HepG2 (cell line): ENCODE measurements at regions not wholly inside any gene's neighbourhood (a gene's known extent, or its start where the extent isn't known, plus 50 kb on each side); places are given as distances from the start of the nearest gene placed in this dataset.

ENCODE experiments used
- ATAC-seq: fragments of 200-7000 bp; cut with Tn5 transposase; 3 replicates; pipeline ENCODE4 v1.9.1; 2020; ENCODE audit warnings: mild to moderate bottlenecking, moderate library complexity
- BruUV-seq: library from RNA; stranded (reverse); fragments of 400-500 nt; replicated peaks from 2 replicates; lab custom pipeline; 2021; lab: Mats Ljungman, UMichigan
- CTCF ChIA-PET: fragments of 300-600 bp; formaldehyde crosslinking; extraction: SDS; loops from one replicate; lab custom pipeline; 2021; ENCODE audit warnings: low total read pairs, inconsistent platforms, low intra/inter-chr PET ratio; lab: Yijun Ruan, JAX
- POLR2A ChIA-PET: fragments of 350-600 bp; sonication (Branson Sonifier 250); formaldehyde crosslinking; loops from one replicate; lab custom pipeline; 2020; ENCODE audit warnings: antibody characterized with exemption, inconsistent platforms; lab: Yijun Ruan, JAX
- DNase-seq: peaks from one replicate; pipeline ENCODE4 v3.0.0-alpha.2; 2015; ENCODE audit warnings: low spot score
- FAIRE-seq: peaks from 3 replicates; lab custom pipeline; 2011; peaks lifted over from hg19 to GRCh38; lab: Jason Lieb, UNC
- H2AFZ ChIP-seq: one replicate; pipeline ENCODE4 v1.6.1; 2011; ENCODE audit warnings: low read length, inconsistent platforms
- H3K27ac ChIP-seq: fragments of 300-600 bp; 3 replicates; pipeline ENCODE4 v1.8.0; 2011; ENCODE audit warnings: mixed run types, mild to moderate bottlenecking, mixed read lengths, low read length, inconsistent platforms; ENCODE audit not compliant: insufficient read depth; ENCODE audit errors: extremely low read length
- H3K27me3 ChIP-seq, 2 experiments: fragments of 200-600 bp in 1 of 2; 2 replicates in 1 of 2; 3 replicates in 1 of 2; pipeline versions ENCODE4 v1.6.0 to v1.8.0; 2011; ENCODE audit warnings: low read length in 2 of 2, mild to moderate bottlenecking in 2 of 2, moderate library complexity in 2 of 2, inconsistent platforms in 1 of 2; ENCODE audit not compliant: insufficient read depth in 2 of 2, control insufficient read depth in 1 of 2
- H3K36me3 ChIP-seq, 2 experiments: fragments of 200-600 bp in 1 of 2; replicated peaks in 1 of 2; 2 replicates in 1 of 2; 3 replicates in 1 of 2; pipeline versions ENCODE4 v1.5.1 to v1.8.0; 2011; ENCODE audit warnings: low read length in 2 of 2, inconsistent platforms in 1 of 2; ENCODE audit not compliant: insufficient read depth in 2 of 2, control insufficient read depth in 1 of 2
- H3K4me1 ChIP-seq: 2 replicates; pipeline ENCODE4 v1.5.1; 2012; ENCODE audit warnings: low read length, inconsistent platforms; ENCODE audit not compliant: insufficient read depth
- H3K4me2 ChIP-seq: 2 replicates; pipeline ENCODE4 v1.6.0; 2011; ENCODE audit warnings: low read depth, low read length, inconsistent platforms
- H3K4me3 ChIP-seq, 3 experiments: fragments of 200-600 bp in 1 of 3; sonication (generic), shearing (Covaris generic) in 1 of 3; replicated peaks in 1 of 3; 2 replicates each; pipeline ENCODE4 v1.5.1; 2011 to 2016; ENCODE audit warnings: low read length in 3 of 3, inconsistent platforms in 2 of 3, low read depth in 2 of 3, mild to moderate bottlenecking in 2 of 3, control low read depth in 1 of 3, mixed read lengths in 1 of 3; ENCODE audit not compliant: insufficient read depth in 1 of 3
- H3K79me2 ChIP-seq: one replicate; pipeline ENCODE4 v1.6.1; 2011; ENCODE audit warnings: low read length, inconsistent platforms; ENCODE audit not compliant: insufficient read depth
- H3K9ac ChIP-seq: 2 replicates; pipeline ENCODE4 v1.6.0; 2011; ENCODE audit warnings: mild to moderate bottlenecking, low read depth, low read length, inconsistent platforms; ENCODE audit not compliant: insufficient read depth
- H3K9me3 ChIP-seq: 2 replicates; pipeline ENCODE4 v1.5.1; 2012; ENCODE audit warnings: mild to moderate bottlenecking, low read length
- H4K20me1 ChIP-seq: 2 replicates; pipeline ENCODE4 v1.6.0; 2011; ENCODE audit warnings: inconsistent platforms, mild to moderate bottlenecking, low read length, moderate library complexity; ENCODE audit not compliant: insufficient read depth
- ARNT2 ChIP-seq: sonication (generic); formaldehyde crosslinking; IDR thresholded peaks from 2 replicates; pipeline ENCODE4 v1.8.0; 2022; ENCODE audit warnings: mild to moderate bottlenecking, low read depth, missing genetic modification reagents, moderate library complexity
- CENPX ChIP-seq: sonication (generic); formaldehyde crosslinking; IDR thresholded peaks from 2 replicates; pipeline ENCODE4 v1.9.0; 2021; ENCODE audit warnings: mild to moderate bottlenecking, missing genetic modification reagents, moderate library complexity
- EEA1 ChIP-seq: sonication (generic); formaldehyde crosslinking; IDR thresholded peaks from 2 replicates; pipeline ENCODE4 v1.5.1; 2020; ENCODE audit warnings: mild to moderate bottlenecking, missing genetic modification reagents, borderline replicate concordance
- FUBP1 ChIP-seq: sonication (generic); formaldehyde crosslinking; IDR thresholded peaks from 2 replicates; pipeline ENCODE4 v1.5.1; 2020; ENCODE audit warnings: missing genetic modification reagents, mild to moderate bottlenecking, borderline replicate concordance
- MED8 ChIP-seq: sonication (generic); formaldehyde crosslinking; IDR thresholded peaks from 2 replicates; pipeline ENCODE4 v1.8.1; 2023; ENCODE audit warnings: mild to moderate bottlenecking, missing genetic modification reagents; ENCODE audit not compliant: insufficient replicate concordance
- MTF1 ChIP-seq: sonication (generic); formaldehyde crosslinking; IDR thresholded peaks from 2 replicates; pipeline ENCODE4 v1.5.0; 2020; ENCODE audit warnings: missing genetic modification reagents
- MXD4 ChIP-seq: IDR thresholded peaks from 2 replicates; pipeline ENCODE4 v1.6.1; 2016; ENCODE audit warnings: mild to moderate bottlenecking, missing biosample characterization, missing genetic modification reagents
- MYNN ChIP-seq: sonication (generic); formaldehyde crosslinking; IDR thresholded peaks from 2 replicates; pipeline ENCODE4 v1.4.0; 2020; ENCODE audit warnings: mild to moderate bottlenecking, low read depth, missing genetic modification reagents
- MYPOP ChIP-seq: sonication (generic); formaldehyde crosslinking; IDR thresholded peaks from 2 replicates; pipeline ENCODE4 v1.8.1; 2023; ENCODE audit warnings: mild to moderate bottlenecking, moderate library complexity, missing genetic modification reagents
- NFYB ChIP-seq: sonication (generic); formaldehyde crosslinking; IDR thresholded peaks from 2 replicates; pipeline ENCODE4 v1.4.0; 2020; ENCODE audit warnings: missing genetic modification reagents
- TP53 ChIP-seq: sonication (generic); formaldehyde crosslinking; conservative IDR thresholded peaks from 2 replicates; pipeline ENCODE4 v1.4.0; 2020; ENCODE audit warnings: missing genetic modification reagents
- ZNF3 ChIP-seq: IDR thresholded peaks from 2 replicates; pipeline ENCODE4 v1.7.0; 2017; ENCODE audit warnings: inconsistent platforms
- ZNF496 ChIP-seq: sonication (generic); formaldehyde crosslinking; IDR thresholded peaks from 2 replicates; pipeline ENCODE4 v1.8.1; 2023; ENCODE audit warnings: mild to moderate bottlenecking, moderate library complexity, missing genetic modification reagents; ENCODE audit not compliant: insufficient replicate concordance
- ZNF652 ChIP-seq: IDR thresholded peaks from 2 replicates; pipeline ENCODE4 v1.6.1; 2016; ENCODE audit warnings: low read depth, borderline replicate concordance
- ZNF850 ChIP-seq: sonication (generic); formaldehyde crosslinking; conservative IDR thresholded peaks from 2 replicates; pipeline ENCODE4 v1.9.0; 2021; ENCODE audit warnings: mild to moderate bottlenecking, missing genetic modification reagents
- ZSCAN25 ChIP-seq: sonication (generic); formaldehyde crosslinking; IDR thresholded peaks from 2 replicates; pipeline ENCODE4 v1.8.0; 2022; ENCODE audit warnings: mild to moderate bottlenecking, missing genetic modification reagents
- WGBS: methylation state at CpG from one replicate; pipeline ENCODE4 v1.1.6; 2017; ENCODE audit warnings: low lambda C conversion rate; 5-methylcytosine and 5-hydroxymethylcytosine counted together
- in situ Hi-C: cut with HindIII; loops from 2 replicates; pipeline ENCODE4 v1.10.0; 2017; ENCODE audit warnings: low pct_unique_long_range_greater_than_20kb; ENCODE audit not compliant: extremely low pct_ligation_motif_present
- intact Hi-C: fragments of 100-400 bp; cut with micrococcal nuclease; formaldehyde crosslinking; loops from one replicate; pipeline ENCODE4 v1.10.0; 2022; ENCODE audit not compliant: unreplicated experiment

GRCh38 chr5:24923400-24923799, 278.6 kb upstream of the CDH10 start:
- no peaks in the 10 kb centered on the region for H4K20me1 ChIP-seq
- intact Hi-C loops (no loop called here), in situ Hi-C loops (no loop called here)
- ChIA-PET CTCF (no interaction called here), POLR2A (no interaction called here)
- DNase-seq (no peak), FAIRE-seq (no peak), ATAC-seq (no peak)
- H3K9ac ChIP-seq, result no peak overlapping the region
- H3K4me2 ChIP-seq, result no peak overlapping the region
- WGBS, result 11% methylated on average over 3 of the region's 3 CpGs
- H2AFZ ChIP-seq, result no peak overlapping the region
- H3K27me3 ChIP-seq, result no peaks in the 10 kb centered on the region
- no peaks in the 10 kb centered on the region for H3K36me3 ChIP-seq
- TF ChIP-seq ZNF652 (CRISPR knock-in tag), result no peak
- TF ChIP-seq ZSCAN25 (CRISPR knock-in tag), result no peak
- TF ChIP-seq CENPX (CRISPR knock-in tag), result no peak
- no peak for TF ChIP-seq FUBP1 (CRISPR knock-in tag)
- TF ChIP-seq MYNN, result no peak
- TF ChIP-seq MED8 (CRISPR knock-in tag), result no peak
- no peak for TF ChIP-seq MTF1 (CRISPR knock-in tag)
- BruUV-seq, result no TSS peak
- H3K4me1 ChIP-seq, result no peaks in the 10 kb centered on the region
- H3K79me2 ChIP-seq, result no peaks in the 10 kb centered on the region
- H3K4me3 ChIP-seq, result no peak overlapping the region
- H3K9me3 ChIP-seq, result peaks cover 45% of the 10 kb centered on the region
- no peak overlapping the region for H3K27ac ChIP-seq

GRCh38 chr5:24918676-24919075, 273.9 kb upstream of the CDH10 start:
- H3K4me2 ChIP-seq, result no peak overlapping the region
- no peaks in the 10 kb centered on the region for H3K79me2 ChIP-seq
- POLR2A ChIA-PET, result no interaction called here
- H3K27me3 ChIP-seq, result no peaks in the 10 kb centered on the region
- peaks cover 46% of the 10 kb centered on the region for H3K9me3 ChIP-seq
- H3K9ac ChIP-seq, result no peak overlapping the region
- no peaks in the 10 kb centered on the region for H4K20me1 ChIP-seq
- WGBS, result 0% methylated on average over 1 of the region's 1 CpG
- H3K36me3 ChIP-seq, result no peaks in the 10 kb centered on the region
- no peak overlapping the region for H3K27ac ChIP-seq
- BruUV-seq, result no TSS peak
- no peaks in the 10 kb centered on the region for H3K4me1 ChIP-seq
- FAIRE-seq, result no peak
- CTCF ChIA-PET, result no interaction called here
- intact Hi-C loops (no loop called here), in situ Hi-C loops (no loop called here)
- H2AFZ ChIP-seq, result no peak overlapping the region
- DNase-seq, result no peak
- H3K4me3 ChIP-seq, result no peak overlapping the region
- ATAC-seq, result no peak
- TF ChIP-seq MYPOP (CRISPR knock-in tag) (no peak), TP53 (no peak), ZNF496 (no peak), ZNF850 (CRISPR knock-in tag) (no peak), EEA1 (no peak), ARNT2 (no peak), ZNF3 (no peak), NFYB (no peak), MXD4 (no peak)
